CD4-positive, alpha-beta T cell treated with Interleukin-12 subunit alpha and Interleukin-12 subunit beta, for 1 hour (primary cell): ENCODE measurements at regions not wholly inside any gene's neighbourhood (a gene's known extent, or its start where the extent isn't known, plus 50 kb on each side); places are given as distances from the start of the nearest gene placed in this dataset.
"Not testable (repeated sequence)": the region's sequence is repeated elsewhere in the genome, so short reads cannot be mapped to it uniquely, and the experiment has no call there.

Experiments
- DNase-seq: peaks from one replicate; pipeline ENCODE4 v3.0.0-alpha.2; 2020

- no peak for DNase-seq
Measured at GRCh38 chr5:94025788-94026473, 284.5 kb upstream of the POU5F2 start.

GRCh38 chr5:94024620-94025019, 283.2 kb upstream of the POU5F2 start:
- no peak for DNase-seq

DNA sequence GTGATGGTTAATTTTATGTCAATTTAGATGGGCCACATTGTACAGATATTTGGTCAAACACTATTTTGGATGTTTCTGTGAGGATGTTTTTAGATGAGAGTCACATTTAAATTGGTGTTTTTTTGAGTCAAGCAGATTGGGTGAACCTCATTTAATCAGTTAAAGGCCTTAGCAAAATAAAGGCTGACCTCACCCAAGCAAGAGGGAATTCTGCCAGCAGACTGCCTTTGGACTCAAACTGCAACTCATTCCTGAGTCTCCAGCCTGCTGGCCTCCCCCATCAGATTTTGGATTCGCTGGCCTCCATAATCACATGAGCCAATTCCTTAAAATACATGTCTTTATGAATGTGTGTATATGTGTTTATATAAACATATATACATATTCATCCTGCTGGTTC, 282.7 kb upstream of the POU5F2 start:
- DNase-seq = no peak

GRCh38 chr5:94021246-94021645, 279.8 kb upstream of the POU5F2 start:
- DNase-seq = no peak

- no peak for DNase-seq
Measured at GRCh38 chr5:94017579-94017978, 276.2 kb upstream of the POU5F2 start.

- DNase-seq = no peak
Measured at GRCh38 chr5:94010814-94011213, 269.4 kb upstream of the POU5F2 start.

- DNase-seq = no peak
Measured at GRCh38 chr5:94009161-94009560, 267.8 kb upstream of the POU5F2 start.

DNA sequence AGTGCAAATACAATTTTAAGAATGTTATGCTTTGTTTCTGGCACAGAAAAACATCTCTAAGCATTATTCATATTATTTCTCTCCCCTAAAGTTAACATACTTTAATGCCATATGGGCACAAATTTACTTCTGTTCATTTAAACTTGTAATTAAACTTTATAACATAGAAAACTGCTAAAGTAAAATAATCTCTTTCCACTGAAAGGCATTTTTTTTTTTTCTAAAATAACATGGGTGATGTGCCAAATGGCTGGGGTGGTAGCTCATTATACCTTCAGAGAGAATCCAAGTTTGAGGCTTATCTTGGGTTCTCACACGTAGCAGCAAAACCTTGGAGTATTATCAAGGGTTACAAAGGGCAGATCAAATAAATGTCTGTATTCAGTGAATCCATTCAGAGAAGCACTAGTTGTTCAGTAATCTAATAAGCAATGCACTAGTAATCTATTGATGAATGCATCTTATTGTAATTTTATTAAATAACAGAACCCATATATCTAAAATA, 257.6 kb upstream of the POU5F2 start:
- DNase-seq = no peak

DNA sequence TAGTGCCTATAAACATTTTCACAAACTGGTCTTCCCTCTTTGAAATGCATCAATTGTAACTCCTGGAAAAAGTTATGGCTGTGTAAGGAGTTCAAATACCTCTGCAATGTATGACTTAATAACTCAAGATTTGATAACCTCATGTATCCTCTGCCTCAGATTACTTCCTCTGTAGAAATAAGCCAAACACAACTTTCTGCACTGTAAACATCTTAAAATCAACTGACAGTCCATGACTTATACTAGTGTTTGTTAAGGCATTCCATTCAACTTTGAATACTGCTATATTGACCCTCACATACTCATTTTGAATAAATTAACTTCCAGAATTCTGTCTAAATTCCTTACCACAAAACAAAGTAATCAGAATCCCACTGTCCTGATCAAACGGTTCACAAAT, 256.2 kb upstream of the POU5F2 start:
- DNase-seq = no peak

- peak; percentile 12 for DNase-seq
Measured at GRCh38 chr5:93995126-93995621, 253.8 kb upstream of the POU5F2 start.

- DNase-seq = no peak
Measured at GRCh38 chr5:93993161-93993560, 251.8 kb upstream of the POU5F2 start.

DNA sequence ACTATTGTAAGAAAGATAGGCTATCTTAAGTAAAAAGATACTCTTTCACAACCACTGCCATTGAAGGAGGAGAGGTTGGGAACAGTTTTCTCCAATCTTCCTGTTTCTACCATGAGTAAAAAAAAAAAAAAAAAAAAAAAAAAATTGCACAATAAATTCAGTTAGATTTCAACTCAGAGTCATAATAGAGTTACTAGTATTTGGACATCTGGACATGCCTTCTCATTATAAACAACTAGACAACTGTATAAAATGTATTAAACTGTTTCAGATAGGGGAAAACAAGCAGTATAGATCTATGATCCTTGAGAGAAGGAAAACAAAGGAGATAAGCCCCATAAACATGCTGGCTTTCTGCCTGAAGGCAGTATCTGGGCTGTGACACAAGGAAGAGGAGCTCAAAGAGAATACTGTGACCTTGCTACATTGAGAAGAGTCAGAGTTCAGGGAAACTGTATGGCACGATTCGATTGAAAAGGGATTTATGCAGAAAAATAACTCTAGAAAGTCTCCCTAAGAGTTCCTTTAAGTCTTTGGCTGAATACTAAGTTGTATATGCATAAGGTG, 249.2 kb upstream of the POU5F2 start:
- DNase-seq = no peak

DNA sequence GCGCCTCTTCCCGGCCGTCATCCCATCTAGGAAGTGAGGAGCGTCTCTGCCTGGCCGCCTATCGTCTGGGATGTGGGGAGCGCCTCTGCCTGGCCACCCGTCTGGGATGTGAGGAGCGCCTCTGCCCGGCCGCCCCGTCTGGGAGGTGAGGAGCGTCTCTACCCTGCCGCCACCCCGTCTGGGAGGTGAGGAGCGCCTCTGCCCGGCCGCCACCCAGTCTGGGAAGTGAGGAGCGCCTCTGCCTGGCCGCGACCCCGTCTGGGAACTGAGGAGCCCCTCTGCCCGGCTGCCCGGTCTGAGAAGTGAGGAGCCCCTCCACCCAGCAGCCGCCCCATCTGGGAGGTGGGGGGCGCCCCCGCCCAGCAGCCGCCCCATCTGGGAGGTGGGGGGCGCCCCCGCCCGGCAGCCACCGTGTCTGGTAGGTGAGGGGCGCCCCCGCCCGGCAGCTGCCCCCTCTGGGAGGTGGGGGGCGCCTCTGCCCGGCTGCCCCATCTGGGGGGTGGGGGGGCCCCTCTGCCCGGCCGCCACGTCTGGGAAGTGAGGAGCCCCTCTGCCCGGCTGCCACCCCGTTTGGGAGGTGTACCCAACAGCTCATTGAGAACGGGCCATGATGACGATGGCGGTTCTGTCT, 244.7 kb upstream of the POU5F2 start:
- DNase-seq = not testable (repeated sequence)

DNA sequence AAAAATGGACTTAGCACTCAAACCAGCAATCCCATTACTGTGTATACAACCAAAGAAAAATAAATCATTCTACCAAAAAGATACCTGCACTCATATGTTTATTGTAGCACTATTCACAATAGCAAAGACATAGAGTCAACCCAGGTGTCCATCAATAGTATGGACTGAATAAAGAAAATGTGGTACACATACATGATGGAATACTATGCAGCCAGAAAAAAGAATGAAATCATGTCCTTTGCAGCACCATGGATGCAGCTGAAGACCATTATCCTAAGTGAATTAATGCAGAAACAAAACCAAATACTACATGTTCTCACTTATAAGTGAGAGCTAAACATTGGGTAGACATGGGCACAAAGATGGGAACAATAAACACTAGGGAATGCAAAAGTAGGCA, 236.8 kb upstream of the POU5F2 start:
- no peak for DNase-seq

GRCh38 chr5:93967923-93968322, 226.5 kb upstream of the POU5F2 start:
- no peak for DNase-seq

DNA sequence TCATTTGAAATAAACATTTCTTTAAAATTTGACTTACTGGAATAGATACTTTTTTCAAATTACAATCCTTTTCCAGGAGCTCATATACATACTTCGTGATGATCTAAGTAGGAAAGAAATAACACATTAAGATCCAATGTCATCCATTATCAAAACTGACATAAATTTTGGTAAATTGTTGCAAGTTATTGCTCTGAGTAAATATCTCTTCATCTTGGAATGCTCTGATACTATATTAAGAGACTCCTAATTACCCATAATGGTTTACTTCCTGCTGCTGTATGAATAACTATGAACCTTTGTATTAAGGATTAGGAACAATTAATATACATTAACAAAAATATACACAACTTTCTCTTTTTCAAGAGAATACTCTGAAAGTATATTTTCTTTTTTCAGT, 223.0 kb upstream of the POU5F2 start:
- no peak for DNase-seq

DNA sequence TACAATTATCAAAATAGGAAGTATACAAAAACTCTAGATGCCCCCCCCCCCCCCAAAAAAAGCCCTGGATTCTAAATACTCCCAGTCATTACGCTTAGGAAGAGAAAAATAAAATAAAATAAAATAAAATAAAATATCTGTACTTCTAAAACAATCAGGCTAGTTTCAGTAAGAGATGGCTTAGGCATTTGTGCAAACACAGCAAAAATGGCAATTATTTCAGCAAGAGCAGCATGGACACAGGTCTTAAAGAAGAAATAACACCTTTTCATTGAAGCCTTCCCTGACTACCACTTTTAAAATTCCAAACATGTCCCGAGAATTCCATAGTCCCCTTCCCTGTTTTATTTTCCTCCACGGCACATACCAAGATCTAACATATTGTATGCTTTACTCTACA, 218.6 kb upstream of the POU5F2 start:
- no peak for DNase-seq

- no peak for DNase-seq
Measured at GRCh38 chr5:93956006-93956405, 214.6 kb upstream of the POU5F2 start.

DNA sequence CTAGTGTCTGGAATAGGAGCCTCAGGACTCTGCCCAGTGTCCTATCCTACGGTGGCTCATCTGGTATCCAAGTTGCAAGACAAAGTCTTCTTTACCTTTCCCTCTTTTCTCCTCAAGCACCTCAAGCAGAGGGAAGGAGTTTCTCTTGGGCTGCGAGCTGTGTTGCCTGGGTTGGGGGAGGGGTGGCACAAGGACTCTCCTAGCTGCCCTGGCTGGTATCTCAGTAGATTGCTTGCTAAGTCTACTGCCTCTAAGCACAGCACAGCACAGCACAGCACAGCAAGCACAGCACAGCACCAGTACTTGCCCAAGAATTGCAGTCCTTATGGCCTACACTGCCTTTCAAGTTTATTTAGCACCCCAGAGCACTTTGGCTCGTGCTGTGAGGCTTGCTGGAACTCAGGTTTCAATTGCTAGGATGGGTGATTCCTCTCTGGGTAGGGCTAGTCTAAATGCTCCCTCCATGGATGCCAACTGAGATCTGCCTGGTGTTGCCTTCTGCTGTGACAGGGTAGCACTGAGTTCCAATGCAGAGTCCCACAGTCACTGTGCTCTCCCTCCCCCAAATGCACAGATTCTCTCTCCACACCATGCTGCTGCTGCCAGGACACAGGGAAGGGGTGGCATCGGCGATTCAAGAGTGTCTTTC, 213.1 kb upstream of the POU5F2 start:
- DNase-seq = no peak

DNA sequence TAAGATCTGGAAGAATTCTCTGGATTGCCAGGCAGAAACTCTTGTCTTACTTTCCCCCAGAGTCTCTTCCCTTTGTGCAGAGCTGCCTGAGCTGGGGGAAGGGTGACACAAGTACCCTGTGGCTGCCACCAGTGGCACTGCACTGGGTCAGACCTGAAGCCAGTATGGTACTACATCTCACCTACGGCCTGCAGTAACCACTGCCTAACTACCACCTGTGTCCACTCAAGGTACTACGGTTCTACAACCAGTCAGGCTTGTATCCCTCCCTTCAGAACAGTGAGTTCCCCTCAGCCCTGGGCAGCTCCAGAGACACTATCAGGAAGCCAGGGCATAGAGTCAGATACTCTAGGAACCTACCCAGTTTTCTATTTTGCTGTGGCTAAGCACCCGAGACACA, 212.0 kb upstream of the POU5F2 start:
- no peak for DNase-seq

DNA sequence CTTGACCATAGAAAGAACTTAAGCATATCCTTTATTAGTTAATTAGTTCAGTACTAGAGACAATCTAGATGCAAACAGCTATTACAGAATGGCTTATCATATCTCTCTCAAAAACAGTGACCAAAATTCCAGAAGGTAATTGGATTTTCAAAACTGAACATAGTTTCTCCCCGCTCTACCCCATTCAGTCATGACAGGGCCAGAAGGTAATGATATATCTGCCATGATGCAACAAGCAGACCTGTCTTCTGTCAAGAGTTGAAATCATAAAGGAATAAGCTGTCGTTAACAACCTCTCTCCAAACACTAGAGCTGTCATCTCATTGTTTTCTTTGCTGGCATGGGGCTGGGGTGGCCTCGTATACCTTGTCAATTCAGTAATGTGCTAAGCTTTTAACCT, 200.5 kb upstream of the POU5F2 start:
- no peak for DNase-seq

- DNase-seq = not testable (repeated sequence)
Measured at GRCh38 chr5:93933269-93933668, 191.9 kb upstream of the POU5F2 start.

GRCh38 chr5:93930098-93930497, 188.7 kb upstream of the POU5F2 start:
- no peak for DNase-seq

DNA sequence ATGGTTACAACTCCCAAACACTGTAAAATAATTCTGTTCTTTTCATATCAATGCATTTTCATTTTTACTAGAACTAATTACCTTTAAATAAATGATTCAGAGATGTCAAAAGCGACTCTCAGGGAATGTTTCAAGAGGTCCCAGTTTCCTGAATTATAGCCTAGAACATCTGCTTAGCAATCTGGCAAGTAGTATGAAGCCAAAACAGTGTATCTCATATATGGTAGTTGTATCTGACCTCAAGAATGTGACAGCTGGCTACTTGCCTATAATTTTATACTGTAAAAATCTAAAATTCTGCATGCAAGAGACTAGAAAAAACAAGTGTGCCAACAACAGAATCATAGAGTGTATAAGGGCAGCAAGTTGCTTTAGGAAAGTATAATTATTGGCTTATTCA, 187.7 kb upstream of the POU5F2 start:
- no peak for DNase-seq
